ENCODE measurements at regions not wholly inside any gene's neighbourhood (a gene's known extent, or its start where the extent isn't known, plus 50 kb on each side); places are given as distances from the start of the nearest gene placed in this dataset.
"Not testable (repeated sequence)": the region's sequence is repeated elsewhere in the genome, so short reads cannot be mapped to it uniquely, and the experiment has no call there.

DNA sequence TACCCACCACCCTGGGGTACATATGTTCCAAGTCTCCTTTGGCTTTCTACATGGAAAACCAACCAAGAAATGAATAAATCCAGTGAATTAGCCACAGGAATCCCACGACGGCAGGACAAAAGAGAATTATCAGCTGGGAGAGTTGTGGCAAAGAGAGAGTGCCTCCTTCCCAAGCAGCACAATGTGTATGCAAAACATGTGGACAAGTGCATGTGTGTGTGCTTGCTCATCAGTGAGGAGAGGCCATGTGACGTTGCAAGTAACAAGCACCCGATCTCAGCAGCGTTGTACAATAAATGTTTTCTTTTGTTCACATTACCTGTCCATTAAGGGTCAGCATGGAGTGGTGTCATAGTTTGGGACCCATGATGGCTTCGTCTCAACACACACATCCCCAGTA lies 50.0 kb upstream of the EMX2 start:
- no peak for DNase-seq

GRCh38 chr10:117488004-117488403 lies 54.5 kb upstream of the EMX2 start:
- no peak for DNase-seq

- no peak for DNase-seq
Observed at GRCh38 chr10:117486606-117487005, 55.9 kb upstream of the EMX2 start.

- DNase-seq: no peak
Observed at GRCh38 chr10:117483056-117483590, 59.4 kb upstream of the EMX2 start.

- DNase-seq: not testable (repeated sequence)
Observed at GRCh38 chr10:117481011-117481410, 61.5 kb upstream of the EMX2 start.

GRCh38 chr10:117480097-117480496 lies 62.4 kb upstream of the EMX2 start:
- DNase-seq: no peak

DNA sequence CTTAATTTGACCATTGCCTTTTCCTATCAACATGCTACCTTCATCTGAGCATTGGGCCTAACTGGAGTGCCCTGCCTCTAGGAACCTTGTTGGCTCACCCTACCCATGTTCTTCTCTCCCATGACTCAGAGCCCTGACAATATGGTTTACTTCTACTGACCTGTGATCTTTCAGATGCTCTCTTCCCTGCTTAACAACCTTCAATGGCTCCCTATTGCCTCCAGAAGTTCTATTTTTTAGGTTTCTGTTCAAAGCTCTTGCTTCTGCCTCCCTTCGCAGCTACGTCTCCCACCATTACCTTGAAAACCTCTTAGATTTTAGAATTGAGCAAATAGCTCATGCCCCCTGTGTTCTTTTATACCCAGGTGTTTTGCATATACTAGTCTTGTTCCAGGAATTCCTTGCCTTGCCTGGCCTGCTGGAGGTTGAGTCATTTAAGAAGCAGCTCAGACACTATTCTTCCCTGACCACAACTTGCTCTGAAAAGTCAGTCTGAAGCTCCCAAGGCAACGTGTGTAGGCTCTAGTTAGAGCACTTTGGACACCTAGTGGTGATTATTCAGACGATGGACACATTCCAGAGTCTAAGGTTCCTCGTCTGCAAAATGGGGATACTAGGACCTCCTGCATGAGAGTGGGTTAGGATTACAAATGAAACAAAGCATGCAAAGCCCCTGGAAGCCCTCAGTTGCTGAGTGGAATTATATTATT lies 64.4 kb upstream of the EMX2 start:
- DNase-seq: no peak

DNA sequence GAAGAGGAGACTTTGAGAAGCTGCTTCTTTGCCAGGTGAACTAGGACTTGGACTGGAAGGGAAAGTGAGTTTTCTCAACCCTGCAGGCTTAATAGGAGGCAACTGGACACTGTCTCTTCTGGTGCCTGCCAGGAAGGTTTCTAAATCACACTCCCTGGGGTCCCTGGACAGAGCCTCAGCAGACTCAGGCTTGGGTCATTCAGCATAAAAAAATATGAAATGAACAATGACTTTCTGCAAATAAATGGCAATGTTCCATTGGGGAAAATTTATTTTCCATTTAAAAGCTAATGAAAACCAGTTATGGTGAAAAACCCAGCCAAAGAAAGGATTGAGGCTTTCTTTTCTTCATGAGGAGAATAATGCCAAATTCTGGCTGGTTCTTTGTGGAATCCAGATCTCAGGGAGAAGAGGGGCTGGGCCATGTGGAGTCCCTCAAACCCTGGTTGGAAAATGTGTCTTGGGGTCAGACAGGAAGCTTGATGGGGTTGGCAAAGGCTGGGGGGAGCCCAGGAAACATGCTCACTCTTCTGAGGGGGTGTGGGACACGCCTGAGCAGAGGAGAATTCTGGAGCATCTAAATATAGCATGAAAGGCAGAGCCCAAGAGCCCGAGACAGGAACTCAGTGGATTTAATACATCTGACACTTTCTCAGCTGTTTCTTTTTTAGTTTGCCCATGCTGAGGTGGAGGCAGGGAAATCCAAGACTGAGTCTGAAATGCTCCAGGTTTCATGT lies 65.2 kb upstream of the EMX2 start:
- DNase-seq: no peak

DNA sequence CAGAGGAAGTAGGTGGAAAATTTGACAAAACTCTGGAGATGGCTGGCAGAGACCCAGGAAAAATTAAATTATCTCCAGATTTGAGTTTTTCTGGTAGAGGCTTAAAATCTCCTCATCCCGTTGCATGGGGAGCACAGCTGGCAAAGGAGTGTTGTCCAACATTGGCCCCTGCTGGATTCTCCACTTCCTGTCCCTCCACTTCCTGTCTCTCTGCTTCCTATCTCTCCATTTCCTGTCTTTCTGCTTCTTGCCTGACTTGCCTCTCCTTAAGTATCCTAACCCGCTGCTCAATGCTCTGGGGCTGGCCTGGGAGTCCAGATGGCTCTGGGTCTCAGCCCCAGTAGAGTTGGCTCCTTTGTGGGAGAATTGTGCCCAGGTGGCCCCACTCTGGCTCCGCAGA lies 65.8 kb upstream of the EMX2 start:
- DNase-seq: no peak

- no peak for DNase-seq
Observed at GRCh38 chr10:117476281-117476680, 66.3 kb upstream of the EMX2 start.

- no peak for DNase-seq
Observed at GRCh38 chr10:117472872-117473271, 69.7 kb upstream of the EMX2 start.

GRCh38 chr10:117471344-117471874 lies 71.1 kb upstream of the EMX2 start:
- DNase-seq: no peak

GRCh38 chr10:117470733-117471132 lies 71.8 kb upstream of the EMX2 start:
- DNase-seq: no peak

GRCh38 chr10:117468665-117469064 lies 73.9 kb upstream of the EMX2 start:
- DNase-seq: no peak

- DNase-seq: no peak
Observed at GRCh38 chr10:117464176-117464575, 78.4 kb upstream of the EMX2 start.

DNA sequence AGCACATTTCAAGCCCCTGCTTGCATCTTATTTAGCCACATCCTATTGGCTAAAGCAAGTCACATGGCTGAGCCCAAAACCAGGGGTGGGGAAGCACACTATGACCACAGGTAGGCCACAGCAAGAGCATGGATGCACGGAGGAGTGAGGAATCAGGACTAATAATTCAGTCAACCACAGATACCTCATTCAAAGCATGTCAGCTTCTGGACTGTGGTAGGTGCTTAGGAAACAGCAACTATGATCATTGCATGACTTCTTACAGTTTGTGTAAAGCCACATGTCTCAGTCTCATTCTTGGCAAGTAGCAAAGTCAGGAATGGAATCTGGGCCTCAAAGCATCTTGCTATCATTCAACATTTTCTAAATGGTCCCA lies 79.0 kb upstream of the EMX2 start:
- no peak for DNase-seq

DNA sequence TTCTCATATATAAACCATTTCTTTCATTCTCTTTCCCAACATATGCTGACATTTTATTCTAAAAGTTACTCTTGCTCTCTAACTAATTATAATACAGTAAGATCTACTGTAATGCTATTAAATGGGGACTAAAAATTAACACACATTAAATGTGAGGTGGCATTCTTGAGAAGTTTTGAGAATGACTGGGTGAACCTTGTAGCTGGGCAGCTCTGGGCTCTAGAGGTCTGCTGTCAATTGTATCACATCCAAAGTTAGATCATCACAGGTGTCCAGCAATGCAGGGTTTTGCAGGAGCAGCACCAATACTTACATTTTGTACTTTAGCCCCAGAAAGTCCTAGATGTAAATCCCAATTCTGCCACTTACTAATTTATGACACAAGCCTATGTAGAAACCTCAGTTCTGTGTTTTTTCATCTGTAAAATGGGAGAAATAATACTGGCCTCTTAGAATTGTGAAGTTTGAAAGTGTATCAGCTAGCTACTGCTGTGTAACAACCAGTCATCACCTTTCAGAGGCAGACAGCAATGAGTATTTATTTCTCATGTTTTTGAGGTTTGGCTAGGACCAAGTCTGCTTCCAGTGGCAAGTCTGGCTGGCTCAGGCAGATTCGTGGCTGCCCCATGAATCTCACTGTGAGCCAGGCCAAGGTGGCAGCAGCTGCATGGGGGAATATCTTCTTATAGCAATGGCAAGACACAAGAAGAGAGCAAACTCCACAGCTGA lies 79.6 kb upstream of the EMX2 start:
- no peak for DNase-seq

DNA sequence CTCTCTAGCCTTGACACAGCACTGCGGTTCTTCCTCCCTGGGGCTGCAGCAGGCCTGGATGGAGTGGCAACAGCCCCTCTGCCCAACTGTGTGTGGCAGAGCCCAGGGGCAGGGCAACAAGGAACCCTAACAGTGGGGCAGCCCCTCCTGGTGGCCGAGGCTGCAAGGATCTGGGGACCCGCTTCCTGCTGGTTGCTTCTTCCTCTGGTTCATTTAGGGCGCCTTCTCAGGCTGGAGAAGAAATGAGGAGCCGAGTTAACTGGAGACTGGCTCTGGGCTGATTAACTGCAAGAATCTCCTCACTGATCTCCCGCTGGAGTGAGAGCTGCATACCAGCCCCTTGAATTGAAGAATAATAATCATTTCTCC lies 80.1 kb upstream of the EMX2 start:
- DNase-seq: no peak

- DNase-seq: no peak
Observed at GRCh38 chr10:117461766-117462423, 80.7 kb upstream of the EMX2 start.

- no peak for DNase-seq
Observed at GRCh38 chr10:117460846-117461765, 81.4 kb upstream of the EMX2 start.

- no peak for DNase-seq
Observed at GRCh38 chr10:117458571-117458970, 83.3 kb upstream of the PDZD8 start.

- DNase-seq: no peak
Observed at GRCh38 chr10:117457932-117458331, 82.7 kb upstream of the PDZD8 start.

All from stimulated activated naive CD4-positive, alpha-beta T cell (primary cell).